Stimulated activated CD8-positive, alpha-beta memory T cell treated with anti-CD3 and anti-CD28 coated beads, Interleukin-7, amount 100 ng/mL, for 4 hours (primary cell): ENCODE measurements at regions not wholly inside any gene's neighbourhood (a gene's known extent, or its start where the extent isn't known, plus 50 kb on each side); places are given as distances from the start of the nearest gene placed in this dataset.
"Not testable (repeated sequence)": the region's sequence is repeated elsewhere in the genome, so short reads cannot be mapped to it uniquely, and the experiment has no call there.

Source experiments
- DNase-seq, 2 donors: peaks; one replicate each; pipeline ENCODE4 v3.0.0-alpha.2; 2020; ENCODE audit warnings: low read depth in 2 of 2

GRCh38 chr18:8882632-8883408, 177.5 kb downstream of the MTCL1 start:
- DNase-seq = no peak

DNA sequence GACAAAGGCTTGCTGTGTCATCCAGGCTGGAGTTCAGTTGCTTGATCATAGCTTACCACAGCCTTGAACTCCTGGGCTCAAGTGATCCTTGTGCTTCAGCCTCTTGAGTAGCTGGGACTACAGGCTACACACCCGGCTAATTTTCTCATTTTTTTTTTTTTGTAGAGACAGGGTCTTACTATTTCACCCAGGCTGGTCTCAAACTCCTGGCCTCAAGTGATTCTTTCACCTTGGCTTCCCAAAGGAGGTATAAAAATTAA, 178.0 kb downstream of the MTCL1 start:
- DNase-seq = no peak

- DNase-seq = not testable (repeated sequence)
Observed at GRCh38 chr18:8887877-8888276, 182.5 kb downstream of the MTCL1 start.

DNA sequence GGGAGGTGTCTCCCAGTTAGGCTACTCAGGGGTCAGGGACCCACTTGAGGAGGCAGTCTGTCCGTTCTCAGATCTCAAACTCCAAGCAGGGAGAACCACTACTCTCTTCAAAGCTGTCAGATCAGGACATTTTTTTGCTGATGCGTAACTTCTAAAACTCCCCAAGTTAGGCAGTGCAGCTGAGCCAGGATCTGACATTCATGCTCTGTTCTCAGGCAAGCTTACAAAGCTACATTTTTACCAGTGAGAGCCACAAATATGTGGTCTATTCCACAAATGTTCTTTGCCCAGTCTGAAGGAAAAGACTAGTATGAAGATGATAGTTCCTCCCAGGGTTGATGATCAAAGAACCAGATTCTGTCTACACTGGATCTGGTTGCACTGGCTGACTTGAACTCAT, 184.1 kb downstream of the MTCL1 start:
- no peak for DNase-seq

- not testable (repeated sequence) for DNase-seq
Observed at GRCh38 chr18:8890503-8890902, 185.1 kb downstream of the MTCL1 start.

DNA sequence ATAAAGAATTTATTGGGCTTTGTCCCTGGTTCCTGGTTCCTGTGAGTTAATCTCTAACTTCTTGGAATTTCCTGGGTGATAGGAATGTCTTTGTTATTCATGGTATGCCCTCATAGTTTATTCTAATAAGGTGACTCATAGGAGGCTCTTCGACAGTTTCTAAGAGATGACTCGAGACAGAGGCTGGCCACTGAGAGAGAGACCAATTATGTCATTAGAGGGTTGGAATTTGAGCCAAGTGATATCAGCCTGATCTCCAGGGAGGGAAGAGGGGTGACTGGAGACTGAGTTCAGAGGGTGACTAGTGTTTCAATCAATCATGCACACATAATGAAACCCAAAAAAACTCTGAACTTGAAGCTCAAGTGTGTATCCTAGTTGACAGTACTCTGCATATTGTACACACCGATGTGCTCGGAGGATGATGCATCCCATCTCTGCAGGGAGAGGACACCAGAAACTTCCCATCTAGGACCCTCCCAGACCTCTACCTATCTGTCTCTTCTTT, 185.7 kb downstream of the MTCL1 start:
- no peak for DNase-seq

DNA sequence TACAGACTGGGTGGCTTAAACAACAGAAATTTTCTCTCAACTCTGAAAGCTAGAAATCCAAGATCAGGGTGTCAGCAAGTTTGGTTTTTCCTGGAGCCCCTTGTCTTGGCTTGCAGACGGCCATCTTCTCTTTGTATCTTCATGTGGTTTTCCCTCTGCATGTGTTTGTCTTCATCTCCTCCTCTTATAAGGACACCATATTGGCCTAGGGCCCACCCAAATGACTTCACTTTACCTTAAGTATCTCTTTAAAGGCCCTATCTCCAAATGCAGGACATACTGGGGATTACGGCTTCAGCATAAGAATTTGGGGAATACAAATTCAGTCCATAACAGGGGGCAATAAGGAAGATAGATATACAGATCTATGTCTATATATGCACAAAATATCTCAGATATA, 187.9 kb downstream of the MTCL1 start:
- DNase-seq = no peak

DNA sequence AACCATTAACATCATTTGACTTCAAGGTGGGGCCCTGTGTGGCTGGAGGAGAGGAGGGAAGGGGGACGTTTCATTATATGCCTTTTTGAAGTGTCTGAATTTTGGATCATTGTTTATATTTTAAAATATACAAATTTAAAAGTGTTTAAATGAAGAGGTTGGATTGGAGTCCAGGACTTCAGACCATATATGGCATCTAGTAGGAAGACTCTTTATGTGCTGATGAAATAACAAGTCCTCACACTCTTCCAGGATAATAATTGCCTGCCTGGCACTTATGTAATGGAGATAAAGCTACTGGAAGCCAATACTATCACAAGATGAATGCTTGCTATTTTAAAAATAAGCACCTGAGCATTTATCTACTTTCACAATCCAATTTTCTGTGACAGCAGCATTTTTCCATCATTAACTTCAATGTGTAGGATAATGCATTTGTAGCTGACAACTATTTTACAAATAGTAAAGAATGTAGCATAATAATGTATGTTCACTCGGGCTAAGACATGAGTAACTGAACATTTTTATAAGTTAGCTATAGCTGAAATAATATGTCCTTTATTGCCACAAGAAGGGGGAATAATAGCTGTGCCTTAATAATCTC, 188.4 kb downstream of the MTCL1 start:
- no peak for DNase-seq

- no peak for DNase-seq
Observed at GRCh38 chr18:8894823-8895222, 189.5 kb downstream of the MTCL1 start.

- no peak for DNase-seq
Observed at GRCh38 chr18:8895341-8895740, 190.0 kb downstream of the MTCL1 start.

GRCh38 chr18:8895987-8896619, 190.7 kb downstream of the MTCL1 start:
- DNase-seq = no peak

DNA sequence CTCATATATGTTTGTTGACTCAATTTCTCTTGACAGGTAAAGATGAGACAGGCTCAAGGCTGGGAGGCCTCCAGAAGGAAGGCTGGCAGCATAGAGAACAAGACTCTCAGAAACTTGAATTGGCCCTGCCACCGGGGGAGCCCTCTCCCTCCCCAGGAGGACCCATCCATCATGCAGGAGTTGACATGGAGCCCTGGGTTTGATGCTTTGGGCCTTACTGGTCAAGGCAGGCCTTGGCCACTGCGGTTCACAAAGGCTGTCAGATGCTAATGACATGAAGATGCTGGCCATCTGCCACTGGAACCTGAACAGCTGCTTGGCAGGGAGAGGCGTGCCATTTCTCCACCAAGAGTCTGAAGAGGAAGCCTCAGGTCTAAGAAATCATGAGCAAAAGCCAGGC, 193.6 kb downstream of the MTCL1 start:
- DNase-seq = no peak

- no peak for DNase-seq
Observed at GRCh38 chr18:8900552-8900951, 195.2 kb downstream of the MTCL1 start.

DNA sequence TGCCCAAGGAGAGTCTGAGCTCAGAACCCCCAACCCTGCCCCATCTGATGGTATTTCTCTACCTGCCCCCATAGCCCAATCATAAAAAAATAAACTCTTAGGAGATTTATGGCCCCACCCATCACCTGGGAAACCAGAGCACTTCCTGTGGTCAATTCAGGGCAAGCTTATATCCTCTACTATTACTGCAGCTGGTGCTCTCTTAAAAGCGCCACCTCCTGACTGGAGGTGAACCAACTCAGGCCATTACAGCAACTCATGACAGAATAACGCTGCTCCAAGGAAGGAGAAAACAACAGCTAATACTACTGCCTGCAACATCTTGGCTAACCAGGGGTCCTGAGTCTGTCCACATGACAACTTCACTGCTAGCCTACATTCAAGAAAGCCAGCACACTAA, 195.7 kb downstream of the MTCL1 start:
- DNase-seq = no peak

- no peak for DNase-seq
Observed at GRCh38 chr18:8904316-8904715, 198.2 kb upstream of the NDUFV2 start.

DNA sequence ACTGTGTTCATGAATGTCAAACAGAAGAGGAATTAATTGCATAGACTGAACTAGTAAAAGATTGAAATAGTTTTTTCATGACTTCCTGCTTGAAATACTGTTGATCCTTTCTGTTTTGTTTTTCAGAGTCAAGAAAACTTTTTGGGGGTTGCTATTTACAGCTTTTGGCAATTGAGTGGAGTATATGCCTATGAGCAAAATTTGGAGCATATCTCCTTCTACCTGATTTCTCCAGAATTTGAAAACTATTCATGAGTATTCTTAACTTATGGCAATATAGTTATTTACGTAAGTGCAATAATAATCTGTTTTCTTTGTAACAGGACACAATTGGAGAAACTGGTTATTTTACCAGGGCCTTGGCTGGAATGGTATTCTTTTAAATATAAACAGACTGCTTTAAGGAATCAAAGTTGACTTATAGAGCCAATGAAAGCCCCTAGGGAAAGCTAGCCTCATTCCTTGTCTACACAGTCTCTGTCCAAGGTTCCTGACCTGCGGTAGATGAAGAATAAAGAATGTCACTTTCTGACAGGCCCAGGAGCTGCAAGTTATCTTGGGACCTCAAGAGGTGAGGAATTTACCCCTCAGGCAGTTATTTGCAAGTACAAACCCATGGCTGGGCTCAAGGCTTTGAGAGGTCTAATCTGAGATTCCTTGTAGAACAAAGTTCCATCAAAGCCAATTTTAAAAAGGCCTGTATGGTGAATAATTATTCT, 193.5 kb upstream of the NDUFV2 start:
- DNase-seq = no peak

GRCh38 chr18:8910186-8910822, 192.2 kb upstream of the NDUFV2 start:
- DNase-seq = no peak

DNA sequence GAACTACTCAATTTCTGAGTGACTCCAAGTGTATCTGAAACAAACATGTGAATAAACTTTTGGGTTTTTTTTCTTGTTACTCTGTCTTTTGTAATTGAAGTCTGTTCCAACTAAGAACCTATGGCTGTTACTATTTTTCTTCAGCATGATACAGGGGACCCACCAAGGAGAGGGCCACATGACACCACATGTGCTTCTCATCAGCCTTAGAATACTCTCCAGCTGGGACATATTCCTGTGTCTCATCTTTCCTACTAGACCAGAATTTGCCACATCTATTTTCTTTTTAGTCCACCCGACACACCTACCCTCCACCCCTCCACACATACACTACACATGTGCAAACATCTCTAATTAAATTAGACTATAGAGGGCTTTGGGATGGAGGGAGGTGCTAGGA, 191.7 kb upstream of the NDUFV2 start:
- no peak for DNase-seq

DNA sequence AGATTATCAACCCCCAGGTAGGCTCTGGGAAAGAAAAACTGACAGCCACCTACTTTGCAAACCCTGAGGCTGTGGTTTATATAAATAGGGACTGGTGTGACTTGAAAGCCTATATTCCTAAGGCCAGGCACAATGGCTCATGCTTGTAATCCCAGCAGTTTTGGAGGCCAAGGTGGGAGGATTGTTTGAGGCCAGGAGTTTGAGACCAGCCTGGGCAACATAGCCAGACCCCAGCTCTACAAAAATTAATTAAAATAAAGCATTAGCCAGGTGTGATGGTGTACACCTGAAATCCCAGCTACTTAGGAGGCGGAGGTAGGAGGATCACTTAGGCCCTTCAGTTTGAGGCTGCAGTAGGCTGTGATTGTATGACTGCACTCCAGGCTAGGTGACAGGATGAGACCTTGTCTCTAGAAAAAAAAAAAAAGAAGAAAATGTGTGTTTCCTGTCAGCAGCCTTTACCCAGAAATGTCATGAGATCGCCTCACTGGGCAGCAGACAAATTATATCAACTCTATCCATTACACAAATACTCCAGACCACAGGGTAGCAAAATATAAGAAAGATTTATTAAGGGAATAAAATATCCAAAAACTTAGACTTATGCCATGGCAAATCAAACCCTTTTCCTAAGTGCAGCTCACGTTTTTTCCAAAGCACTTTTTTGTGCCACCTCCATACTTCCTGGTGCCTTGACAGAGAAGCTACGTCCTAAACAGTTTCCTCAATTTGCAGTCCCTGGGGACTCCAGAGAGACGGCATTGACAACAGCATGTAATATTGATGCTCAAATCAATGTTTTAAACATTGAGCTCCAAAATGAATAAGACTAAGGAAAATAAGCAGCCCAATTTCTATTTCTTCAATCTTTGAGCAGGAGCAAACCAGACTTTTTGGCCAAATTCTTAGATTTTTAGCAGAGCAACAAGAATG, 190.8 kb upstream of the NDUFV2 start:
- DNase-seq = no peak

DNA sequence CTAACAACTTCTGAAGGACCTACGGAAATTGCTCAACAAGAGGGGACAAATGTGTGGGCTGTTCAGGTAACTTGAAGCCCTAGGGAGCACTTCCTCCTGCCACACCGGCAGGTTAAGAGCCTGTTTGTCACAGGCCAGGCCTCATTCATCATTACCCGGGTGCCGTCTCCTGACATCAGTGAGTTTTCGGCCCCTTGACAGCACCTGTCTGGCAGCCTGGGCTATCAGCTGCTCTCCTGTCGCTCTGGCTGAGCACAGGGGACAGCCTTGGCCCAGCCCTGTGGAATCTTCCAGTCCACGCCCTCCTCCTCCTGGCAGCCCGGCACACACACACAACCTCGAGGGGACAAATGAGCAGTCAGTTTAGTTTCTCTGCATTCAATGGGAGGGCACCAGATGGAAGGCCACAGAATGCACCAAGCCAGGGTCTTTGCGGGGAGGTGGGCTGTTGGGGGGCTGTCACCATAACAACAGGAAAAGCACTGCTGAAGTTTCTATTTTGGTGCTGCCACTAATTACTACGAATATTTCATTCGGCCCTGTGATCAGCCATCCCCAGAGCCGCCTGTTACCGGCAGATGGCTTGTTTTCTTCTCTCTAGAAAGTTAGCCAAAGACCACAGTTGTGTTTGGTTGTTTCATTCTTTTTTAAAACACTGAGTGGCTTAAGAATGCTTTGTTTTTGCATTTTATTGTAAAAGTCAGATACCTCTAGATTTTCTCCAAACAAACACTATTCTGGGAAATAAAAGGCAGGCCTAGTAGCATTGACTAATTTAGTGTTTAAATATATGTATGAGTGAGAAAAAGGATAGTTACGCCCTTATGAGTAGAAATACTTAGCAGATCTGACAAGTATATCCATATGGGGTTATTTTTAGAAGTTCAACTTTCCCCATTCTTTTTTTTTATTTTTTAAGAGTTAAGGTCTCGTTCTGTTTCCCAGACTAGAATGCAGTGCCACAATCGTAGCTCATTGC, 189.9 kb upstream of the NDUFV2 start:
- DNase-seq = no peak
